ENCODE measurements at regions not wholly inside any gene's neighbourhood (a gene's known extent, or its start where the extent isn't known, plus 50 kb on each side); places are given as distances from the start of the nearest gene placed in this dataset.
A peak's percentile ranks its signal among the peaks of the same experiment; 100 is the strongest.

DNA sequence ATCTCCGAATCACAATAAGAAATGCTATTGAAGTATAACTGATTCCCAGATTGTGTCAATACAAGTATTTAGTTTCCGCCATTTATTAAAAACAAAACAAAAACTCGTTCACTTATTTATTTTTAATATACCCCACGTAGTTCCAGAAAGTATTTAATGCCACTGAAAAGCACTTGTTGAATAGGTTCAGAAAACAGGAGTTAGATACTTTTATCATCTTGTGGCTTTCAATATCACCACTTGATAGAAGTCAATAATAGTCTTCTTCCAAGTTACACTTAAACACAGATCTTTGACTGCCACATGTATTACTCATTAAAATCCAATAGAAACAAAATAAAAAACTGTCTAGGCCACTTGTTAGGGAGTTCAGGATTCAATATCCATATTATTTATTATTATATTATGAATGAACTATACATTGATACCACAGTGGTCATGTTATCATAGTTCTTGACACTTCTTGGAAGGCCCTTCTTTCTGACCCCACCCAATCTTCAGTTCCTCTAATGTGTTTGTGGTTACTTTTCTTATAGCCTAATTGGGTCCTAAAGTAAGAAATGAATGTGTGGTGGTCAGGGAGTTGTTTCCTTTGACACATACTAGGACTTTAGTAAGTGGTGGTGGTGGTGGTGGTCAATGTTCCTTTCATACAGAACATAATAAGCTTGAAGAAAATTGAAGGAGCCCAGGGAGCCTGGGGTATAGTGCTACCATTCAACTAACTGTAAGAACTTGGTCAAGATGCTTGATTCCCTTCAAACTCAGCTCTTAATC is 221.3 kb upstream of the ITGA4 start:
- no peak for TF ChIP-seq CTCF (conservative IDR thresholded peaks at IDR 0.05; ENCODE audit: low read depth)
- no peak for DNase-seq (ENCODE audit: low spot score)
- ChIA-PET POLR2A (ENCODE audit: low non-redundant PET) (no interaction called here), CTCF (no interaction called here)
- H3K27ac ChIP-seq = no peak overlapping the region

DNA sequence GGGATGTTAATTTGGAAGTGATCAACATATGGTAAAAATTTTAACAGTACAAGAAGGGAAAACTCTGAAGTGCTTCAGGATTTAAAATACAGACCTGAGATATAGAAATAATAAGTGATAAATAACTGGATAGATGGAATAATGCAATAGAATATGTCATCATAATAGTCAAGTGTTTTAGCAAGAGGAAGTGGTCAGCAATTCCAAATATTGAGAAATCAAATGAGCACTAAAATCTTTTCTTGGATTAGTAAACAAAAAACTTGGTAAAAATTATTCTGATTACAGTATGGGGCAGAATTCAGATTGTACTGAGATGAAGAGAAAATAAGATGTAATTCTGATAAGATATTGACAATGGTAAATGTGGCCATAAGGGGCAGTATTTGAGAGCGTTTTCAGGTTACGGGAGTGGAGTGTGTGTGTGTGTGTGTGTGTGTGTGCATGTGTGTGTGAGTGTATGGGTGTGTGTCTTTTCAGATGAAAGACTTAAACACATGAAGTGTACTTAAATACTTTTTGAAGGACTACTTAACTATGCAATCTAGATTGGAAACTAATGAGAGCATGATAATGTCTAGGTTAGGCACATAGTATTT is 217.9 kb upstream of the ITGA4 start:
- peak; percentile 3 for DNase-seq (ENCODE audit: low spot score)
- no peak overlapping the region for H3K27ac ChIP-seq
- CTCF ChIA-PET = no interaction called here
- TF ChIP-seq CTCF (conservative IDR thresholded peaks at IDR 0.05; ENCODE audit: low read depth) = no peak
- POLR2A ChIA-PET (ENCODE audit: low non-redundant PET) = no interaction called here

GRCh38 chr2:181240844-181241243 is 216.3 kb upstream of the ITGA4 start:
- ChIA-PET POLR2A (ENCODE audit: low non-redundant PET) (no interaction called here), CTCF (interaction anchor here (0.7 kb wide), 1 partner anchor 1043 kb away, joined by 3 read pairs; no protein-coding TSS in a partner anchor)
- TF ChIP-seq CTCF (conservative IDR thresholded peaks at IDR 0.05; ENCODE audit: low read depth) = no peak
- DNase-seq (ENCODE audit: low spot score) = no peak
- no peak overlapping the region for H3K27ac ChIP-seq

- DNase-seq (ENCODE audit: low spot score) = no peak
- POLR2A ChIA-PET (ENCODE audit: low non-redundant PET) = no interaction called here
- TF ChIP-seq CTCF (conservative IDR thresholded peaks at IDR 0.05; ENCODE audit: low read depth) = no peak
- CTCF ChIA-PET = interaction anchor here (0.7 kb wide), 1 partner anchor 1043 kb away, joined by 3 read pairs; no protein-coding TSS in a partner anchor
- no peak overlapping the region for H3K27ac ChIP-seq
Observed at GRCh38 chr2:181241366-181241765, 215.8 kb upstream of the ITGA4 start.

- TF ChIP-seq CTCF (conservative IDR thresholded peaks at IDR 0.05; ENCODE audit: low read depth) = no peak
- ChIA-PET POLR2A (ENCODE audit: low non-redundant PET) (no interaction called here), CTCF (no interaction called here)
- DNase-seq (ENCODE audit: low spot score) = no peak
- H3K27ac ChIP-seq = no peak overlapping the region
Observed at GRCh38 chr2:181241797-181242196, 215.4 kb upstream of the ITGA4 start.

DNA sequence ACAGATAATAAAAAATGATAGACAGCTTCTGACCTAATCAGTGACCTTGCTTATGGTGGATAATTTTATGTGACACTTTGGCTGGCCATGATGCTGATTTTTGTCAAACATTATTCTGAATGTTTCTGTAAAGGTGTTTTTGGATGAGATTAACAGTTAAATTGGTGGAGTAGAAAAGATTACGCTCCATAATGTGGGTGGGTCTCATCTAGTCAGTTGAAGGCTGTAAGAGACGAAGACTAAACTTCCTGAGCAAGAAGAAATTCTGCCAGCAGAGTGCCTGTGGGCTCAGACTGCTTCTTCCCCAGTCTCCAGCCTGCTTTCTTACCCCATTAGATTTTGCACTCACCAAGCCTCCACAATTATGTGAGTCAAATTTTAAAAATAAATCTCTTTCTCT is 214.9 kb upstream of the ITGA4 start:
- no peak for TF ChIP-seq CTCF (conservative IDR thresholded peaks at IDR 0.05; ENCODE audit: low read depth)
- no peak for DNase-seq (ENCODE audit: low spot score)
- no peak overlapping the region for H3K27ac ChIP-seq
- CTCF ChIA-PET = no interaction called here
- POLR2A ChIA-PET (ENCODE audit: low non-redundant PET) = no interaction called here
